IMR-90 (cell line): ENCODE measurements at regions not wholly inside any gene's neighbourhood (a gene's known extent, or its start where the extent isn't known, plus 50 kb on each side); places are given as distances from the start of the nearest gene placed in this dataset.

Experiments used
- BHLHE40 ChIP-seq: fragments of 150-350 bp; IDR thresholded peaks from 2 replicates; pipeline ENCODE4 v1.6.1; 2016; ENCODE audit warnings: mild to moderate bottlenecking, low read depth, low read length
- CEBPB ChIP-seq: IDR thresholded peaks from 2 replicates; pipeline ENCODE4 v1.6.1; 2012; ENCODE audit warnings: low read depth, low read length, improper control_type of control experiment
- CTCF ChIP-seq: conservative IDR thresholded peaks from 2 replicates; pipeline ENCODE4 v1.5.1; 2012; ENCODE audit warnings: mild to moderate bottlenecking, low read depth, low read length, improper control_type of control experiment
- ELK1 ChIP-seq: fragments of 150-350 bp; IDR thresholded peaks from 2 replicates; pipeline ENCODE4 v1.6.1; 2016; ENCODE audit warnings: low read depth, mild to moderate bottlenecking, low read length, moderate library complexity, borderline replicate concordance
- FOS ChIP-seq: fragments of 150-350 bp; IDR thresholded peaks from 2 replicates; pipeline ENCODE4 v1.6.1; 2016; ENCODE audit warnings: low read depth, low read length
- NFE2L2 ChIP-seq: fragments of 150-350 bp; IDR thresholded peaks from 2 replicates; pipeline ENCODE4 v1.6.1; 2016; ENCODE audit warnings: low read depth, mild to moderate bottlenecking, low read length
- POLR2A ChIP-seq: IDR thresholded peaks from 2 replicates; pipeline ENCODE4 v1.6.1; 2012; ENCODE audit warnings: mild to moderate bottlenecking, low read depth, low read length
- RAD21 ChIP-seq: IDR thresholded peaks from 2 replicates; pipeline ENCODE4 v1.6.1; 2012; ENCODE audit warnings: low read length, improper control_type of control experiment
- RCOR1 ChIP-seq: IDR thresholded peaks from 2 replicates; pipeline ENCODE4 v1.6.1; 2012; ENCODE audit warnings: mild to moderate bottlenecking, low read length, improper control_type of control experiment; ENCODE audit not compliant: insufficient replicate concordance
- SMC3 ChIP-seq: fragments of 150-350 bp; IDR thresholded peaks from 2 replicates; pipeline ENCODE4 v1.6.1; 2016; ENCODE audit warnings: low read depth, mild to moderate bottlenecking, antibody characterized with exemption, low read length, moderate library complexity
- USF2 ChIP-seq: fragments of 150-350 bp; IDR thresholded peaks from 2 replicates; pipeline ENCODE4 v1.6.1; 2017; ENCODE audit warnings: mild to moderate bottlenecking, antibody characterized with exemption, low read length, low read depth

- TF ChIP-seq SMC3 (no peak), RAD21 (no peak), CTCF (no peak), USF2 (no peak), BHLHE40 (no peak), POLR2A (no peak), ELK1 (no peak), CEBPB (peak; percentile 70), FOS (no peak), NFE2L2 (no peak), RCOR1 (no peak)
These were observed 471.6 kb upstream of the LMO3 start for GRCh38 chr12:17077594-17077993.
